HG03521 (cell line): ENCODE measurements at regions not wholly inside any gene's neighbourhood (a gene's known extent, or its start where the extent isn't known, plus 50 kb on each side); places are given as distances from the start of the nearest gene placed in this dataset.

Experiments used
- ATAC-seq: cut with Tn5 transposase; IDR thresholded peaks from one replicate; pipeline ENCODE4 v1.9.1; 2021; ENCODE audit warnings: mild to moderate bottlenecking, moderate library complexity; ENCODE audit not compliant: unreplicated experiment

DNA sequence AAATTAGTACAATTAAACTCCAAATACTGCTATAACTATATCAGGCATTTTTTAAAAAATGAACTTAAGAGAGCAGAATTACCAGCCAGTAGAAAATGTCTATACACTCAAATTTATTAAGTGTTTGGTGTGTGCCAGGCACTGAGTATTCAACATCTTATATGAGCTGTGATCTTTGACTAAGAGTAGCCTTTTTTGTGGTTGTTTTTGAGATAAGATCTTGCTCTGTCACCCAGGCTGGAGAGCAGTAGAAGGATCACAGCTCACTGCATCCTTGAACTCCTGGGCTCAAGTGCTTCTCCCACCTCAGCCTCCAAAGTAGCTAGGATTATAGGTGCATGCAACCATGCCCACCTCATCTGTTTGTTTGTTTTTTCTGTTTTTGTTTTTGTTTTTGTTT, 102.5 kb upstream of the CELF2 start:
- no peak for ATAC-seq

DNA sequence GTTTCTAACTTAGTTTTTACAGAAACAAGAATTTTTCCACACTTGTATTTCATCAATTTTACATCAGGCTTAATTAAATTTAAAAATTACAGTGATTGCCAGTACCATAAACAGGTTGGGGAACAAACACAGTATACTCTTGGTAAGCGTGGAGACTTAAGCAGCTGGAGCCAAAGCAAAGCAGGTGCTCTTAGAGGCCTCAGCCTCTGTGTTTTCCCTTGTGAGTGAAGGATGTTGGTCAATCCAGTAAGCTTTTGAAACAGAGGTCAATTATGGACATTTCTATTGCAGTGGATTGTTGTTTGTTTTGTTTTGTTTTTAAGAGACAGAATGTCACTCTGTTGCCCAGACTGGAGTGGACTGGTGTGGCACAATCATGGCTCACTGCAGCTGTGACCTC, 100.6 kb upstream of the CELF2 start:
- ATAC-seq: no peak

DNA sequence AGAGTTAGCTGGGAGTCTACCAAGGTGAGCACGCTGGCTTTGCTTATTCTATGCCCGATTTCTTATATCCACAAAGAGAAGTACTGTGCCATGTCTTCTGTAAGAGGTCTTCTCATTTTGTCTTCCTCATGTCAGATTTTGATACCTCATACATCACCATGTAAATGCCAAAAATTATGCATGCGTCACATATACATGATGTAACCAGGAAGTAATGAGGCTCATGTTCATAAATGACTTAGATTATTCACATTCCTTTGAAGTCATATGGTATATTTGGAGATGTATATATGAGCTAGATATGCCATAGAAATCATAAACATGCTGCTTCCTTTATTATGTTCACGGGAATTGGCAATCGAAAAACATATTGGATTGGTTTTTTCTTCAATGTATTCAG, 97.7 kb upstream of the CELF2 start:
- ATAC-seq: no peak

DNA sequence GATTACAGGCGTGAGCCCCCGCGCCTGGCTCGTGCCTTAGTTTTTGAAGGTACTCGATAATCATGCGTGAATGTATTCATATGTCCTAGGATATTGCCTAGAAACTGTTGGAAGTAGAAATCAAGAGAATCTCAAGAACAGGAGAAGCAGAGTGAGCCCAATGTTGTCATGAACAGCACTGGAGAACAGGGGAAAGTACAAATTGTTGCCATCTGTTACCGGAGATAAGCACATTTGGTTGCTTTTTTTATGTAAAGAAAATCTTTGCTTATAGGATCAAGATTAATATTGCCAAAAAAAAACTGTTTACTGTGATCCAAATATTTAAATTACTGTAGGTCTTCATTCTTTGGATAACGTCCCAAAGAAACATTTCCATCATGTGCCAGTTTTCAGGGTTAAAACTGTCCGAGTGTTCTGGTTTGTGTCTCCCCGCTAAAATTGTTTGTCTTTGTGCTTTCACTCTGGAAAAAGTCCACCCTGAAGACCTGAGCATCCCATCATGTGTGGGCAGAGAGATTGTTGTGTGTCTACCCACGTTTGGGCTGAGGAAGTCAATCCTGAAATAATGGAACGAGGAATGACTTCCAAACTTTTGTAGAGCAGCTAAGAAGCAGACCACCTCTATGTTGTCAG, 95.7 kb upstream of the CELF2 start:
- ATAC-seq: no peak

DNA sequence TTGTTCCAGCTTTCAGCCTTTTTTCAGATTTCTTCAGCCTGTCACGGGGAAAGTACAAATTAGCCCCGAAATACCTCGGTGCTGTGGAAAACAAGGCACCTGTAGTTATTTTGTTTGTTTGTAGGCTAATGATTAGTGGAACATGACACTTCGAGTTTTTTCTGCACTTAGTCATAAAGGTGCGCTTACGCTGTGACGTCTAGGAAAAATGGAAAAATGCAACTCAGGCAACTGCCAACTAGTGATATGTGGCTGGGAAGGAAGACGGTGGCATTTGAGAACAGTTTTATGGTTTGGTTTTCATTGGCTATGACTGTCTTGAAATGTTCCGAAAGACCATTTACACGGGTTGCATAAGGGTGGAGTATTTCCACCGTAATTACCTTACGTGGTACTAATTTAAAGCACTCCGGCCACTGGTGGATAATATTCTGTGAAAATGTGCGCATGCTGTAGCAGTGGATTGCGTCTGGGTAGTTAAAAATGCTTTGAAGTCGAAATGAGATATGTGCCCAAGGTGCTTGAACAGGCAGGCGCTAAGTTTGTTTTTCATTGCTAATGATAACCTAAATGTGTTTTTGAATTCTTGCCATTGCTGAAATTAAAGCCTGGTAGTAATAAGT, 94.5 kb upstream of the CELF2 start:
- ATAC-seq: no peak

DNA sequence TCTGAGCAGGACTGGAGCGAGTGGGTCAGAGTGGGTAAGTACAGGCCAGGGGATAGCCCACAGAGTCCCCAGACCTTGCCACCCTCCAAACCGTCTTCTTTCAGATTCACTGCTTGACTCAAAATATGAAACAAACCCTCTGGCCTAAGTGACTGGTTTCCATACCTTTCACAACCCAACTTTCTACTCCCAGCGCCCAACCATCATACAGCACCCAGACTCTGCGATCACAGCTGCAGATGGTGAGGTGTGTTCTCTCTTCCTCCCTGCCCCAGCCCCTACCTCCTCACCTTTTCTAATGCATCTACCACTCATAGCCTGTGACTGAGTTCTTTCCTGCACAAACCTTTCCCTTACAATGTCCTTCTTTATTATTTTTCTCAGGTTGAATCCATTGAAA, 92.0 kb upstream of the CELF2 start:
- no peak for ATAC-seq

DNA sequence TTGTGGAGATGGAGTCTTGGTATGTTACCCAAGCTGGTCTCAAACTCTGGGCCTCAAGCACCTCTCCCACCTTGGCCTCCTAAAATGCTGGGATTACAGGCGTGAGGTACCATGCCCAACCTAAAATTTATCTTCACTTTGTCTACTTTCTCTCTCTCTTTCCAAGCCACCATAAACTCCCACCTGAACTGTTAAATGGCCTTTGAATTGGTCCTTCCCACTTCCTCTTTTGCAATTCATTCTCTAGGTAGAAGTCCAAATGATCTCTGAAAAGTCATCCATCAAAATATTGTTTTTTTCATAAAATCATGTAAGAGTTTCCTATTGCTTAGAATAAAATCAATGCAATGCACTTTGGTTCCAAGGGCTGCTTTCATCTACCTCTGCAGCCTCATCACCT, 90.1 kb upstream of the CELF2 start:
- ATAC-seq: no peak

DNA sequence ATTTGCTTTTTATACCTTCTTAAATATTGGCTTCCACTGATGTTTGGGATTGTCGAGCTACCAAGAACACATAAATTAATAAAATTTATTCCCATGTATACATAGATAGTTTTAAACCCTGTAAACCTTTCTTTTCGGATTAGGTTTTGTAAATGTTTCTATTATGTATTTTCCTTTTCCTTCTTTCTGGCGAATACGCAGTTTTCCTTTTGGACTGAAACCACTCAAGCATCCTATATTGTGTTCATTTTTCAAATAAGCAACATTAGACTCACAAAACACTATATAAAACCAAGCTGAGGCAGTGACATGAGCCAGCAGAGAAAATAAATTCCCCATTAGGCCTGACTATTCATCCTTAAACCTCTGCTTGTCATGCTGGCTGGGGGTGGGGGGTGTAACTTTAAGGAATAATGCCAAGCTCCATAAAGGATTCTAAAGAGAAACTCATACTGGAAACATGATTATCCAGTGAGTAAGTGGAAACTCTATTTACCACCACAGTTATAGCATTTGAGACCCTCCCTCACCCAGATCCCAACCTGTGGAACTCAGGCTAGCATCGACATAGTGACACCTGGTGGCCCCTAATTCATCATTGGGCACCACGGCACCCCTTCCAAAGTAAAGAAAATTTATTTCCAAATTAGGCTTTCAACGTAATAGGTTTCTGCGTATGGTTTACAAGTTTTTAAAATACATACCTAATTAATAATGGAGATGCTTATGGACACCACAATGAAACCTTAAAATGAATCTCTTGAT, 86.5 kb upstream of the CELF2 start:
- no peak for ATAC-seq

DNA sequence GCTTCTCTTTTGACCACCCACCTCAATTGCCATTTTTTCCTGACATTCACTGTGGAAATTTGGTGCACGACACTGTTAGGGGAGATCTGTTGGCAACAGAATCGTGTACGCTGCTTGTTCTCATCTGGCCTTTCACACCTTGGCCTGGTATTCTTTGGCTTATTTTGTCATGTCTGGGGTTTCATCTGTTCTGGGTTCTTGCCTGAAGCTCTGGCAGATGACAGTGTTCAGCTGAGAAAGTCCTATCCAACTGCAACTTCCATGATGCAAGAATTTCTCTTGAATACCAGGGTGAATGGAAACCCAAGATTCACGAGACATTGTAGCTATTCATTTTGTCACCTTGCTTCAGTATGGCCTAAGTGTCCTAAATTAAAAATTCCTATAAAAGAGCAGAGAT, 82.6 kb upstream of the CELF2 start:
- no peak for ATAC-seq

DNA sequence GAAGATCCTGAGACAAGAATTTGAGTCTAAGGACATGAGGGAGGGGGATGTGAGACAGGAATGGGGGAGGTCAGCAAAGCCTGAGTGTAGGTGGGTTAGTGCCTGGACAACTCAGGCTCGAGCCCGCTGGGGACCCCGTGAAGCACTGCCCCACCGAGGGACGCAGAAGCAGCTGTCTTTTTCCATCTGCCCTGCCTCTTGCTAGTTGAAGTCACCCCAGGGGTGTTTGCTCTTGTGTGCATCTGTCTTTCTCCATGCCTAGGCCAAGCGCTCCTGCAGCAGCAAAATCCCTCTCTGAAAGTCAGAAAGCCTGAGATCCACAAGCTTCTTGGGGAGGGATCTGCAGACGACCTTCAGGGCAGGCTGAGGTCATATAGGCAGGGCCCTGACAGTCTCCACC, 79.0 kb upstream of the CELF2 start:
- no peak for ATAC-seq

DNA sequence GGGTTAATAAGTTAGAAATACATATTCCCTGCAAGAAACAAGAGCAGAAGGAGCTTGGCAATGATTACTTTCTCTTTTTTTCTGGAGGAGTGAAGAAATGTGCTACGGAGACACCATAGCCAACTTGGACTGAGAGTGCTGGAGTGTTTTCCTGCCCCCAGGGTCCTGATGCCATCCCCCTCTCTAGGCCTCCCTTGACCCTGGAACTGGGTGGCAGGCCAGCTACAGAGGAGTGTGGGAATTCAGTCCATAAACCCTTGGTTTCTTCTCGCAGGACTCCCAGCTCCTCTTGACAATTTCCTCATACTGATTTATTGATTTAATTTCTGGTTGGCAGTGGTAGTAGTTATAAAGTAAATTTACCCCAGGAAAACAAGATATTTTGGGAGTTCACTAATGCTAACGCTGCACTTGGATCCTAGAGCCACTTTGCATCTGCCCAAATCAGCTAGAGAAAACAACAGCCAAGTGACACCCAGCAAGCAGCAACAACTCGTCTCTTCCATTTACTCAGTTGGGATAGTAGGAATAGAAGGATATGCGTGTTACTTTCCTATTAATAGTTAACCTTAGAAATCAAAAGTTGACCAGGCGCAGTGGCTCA, 76.4 kb upstream of the CELF2 start:
- no peak for ATAC-seq

DNA sequence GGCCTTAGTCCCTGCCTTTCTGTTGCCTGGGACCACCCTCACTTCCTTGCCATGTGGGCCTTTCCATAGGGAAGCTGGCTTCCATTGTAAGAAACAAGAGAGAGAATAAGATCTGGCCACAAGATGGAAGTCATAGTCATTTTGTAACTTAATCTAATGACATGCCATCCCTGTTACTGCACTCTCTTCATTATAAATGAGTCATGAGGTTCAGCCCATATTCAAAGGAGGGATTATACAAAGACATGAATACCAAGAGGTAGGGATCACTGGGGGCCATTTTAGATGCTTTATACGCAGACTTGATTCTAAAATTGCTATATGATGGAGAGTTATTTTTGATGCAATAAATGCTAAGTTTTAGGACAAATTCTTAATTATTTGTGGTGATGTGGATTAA, 75.2 kb upstream of the CELF2 start:
- no peak for ATAC-seq

DNA sequence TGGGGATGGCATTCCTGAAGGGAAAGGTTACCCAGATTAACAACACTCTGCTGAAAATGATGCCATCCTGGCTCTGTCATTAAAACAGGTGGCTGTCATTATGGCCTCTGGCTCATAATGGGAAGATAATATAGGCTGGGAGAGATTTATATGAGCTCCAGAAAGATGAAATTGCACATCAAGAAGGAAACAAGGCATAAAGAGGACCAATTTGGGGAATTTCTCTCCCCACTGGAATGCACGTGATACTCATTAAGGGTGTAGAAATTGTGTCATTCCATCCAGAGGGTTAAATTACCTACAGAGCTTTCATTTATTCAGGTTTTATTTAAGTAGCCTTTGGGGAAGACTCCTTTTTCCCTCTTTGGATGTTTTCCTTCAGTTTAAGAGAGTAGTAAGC, 71.6 kb upstream of the CELF2 start:
- ATAC-seq: no peak

DNA sequence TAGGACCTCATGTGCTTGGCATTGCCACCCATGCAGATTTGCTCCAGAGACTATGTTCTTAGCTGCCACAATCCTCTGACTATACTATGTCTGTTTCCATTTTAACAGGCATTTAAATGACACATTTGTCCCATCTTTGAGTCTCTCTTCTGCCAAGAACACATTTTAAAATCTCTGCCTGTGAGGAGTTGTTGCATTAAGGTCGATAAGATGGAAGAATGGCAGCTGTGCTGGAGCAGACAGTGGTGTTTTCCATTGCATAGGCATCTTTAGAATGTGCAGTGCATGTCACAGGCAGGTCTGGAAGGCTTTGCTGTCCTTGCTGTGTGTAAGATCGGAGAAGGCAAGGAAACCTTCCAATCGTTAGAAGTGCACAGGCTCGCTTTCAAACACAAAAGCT, 70.9 kb upstream of the CELF2 start:
- no peak for ATAC-seq

DNA sequence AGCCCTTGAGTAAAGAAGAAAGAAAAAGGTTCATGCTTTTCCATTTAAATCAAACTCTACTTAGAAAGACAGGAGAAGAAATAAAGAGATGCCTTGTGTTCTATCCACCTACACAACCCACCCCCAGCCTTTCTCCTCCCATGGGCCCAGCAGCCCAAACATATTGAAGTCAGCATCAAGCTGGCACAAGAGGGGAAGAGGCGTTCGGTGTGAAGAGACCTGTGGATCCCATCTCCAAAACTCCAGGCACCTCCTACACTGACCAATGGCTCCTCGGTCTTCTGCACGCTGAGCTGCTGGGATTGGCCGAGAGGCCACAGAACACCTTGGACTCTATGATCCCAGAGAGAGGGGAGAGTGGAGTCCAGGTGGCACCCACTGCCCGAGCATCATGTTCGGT, 66.0 kb upstream of the CELF2 start:
- ATAC-seq: no peak

DNA sequence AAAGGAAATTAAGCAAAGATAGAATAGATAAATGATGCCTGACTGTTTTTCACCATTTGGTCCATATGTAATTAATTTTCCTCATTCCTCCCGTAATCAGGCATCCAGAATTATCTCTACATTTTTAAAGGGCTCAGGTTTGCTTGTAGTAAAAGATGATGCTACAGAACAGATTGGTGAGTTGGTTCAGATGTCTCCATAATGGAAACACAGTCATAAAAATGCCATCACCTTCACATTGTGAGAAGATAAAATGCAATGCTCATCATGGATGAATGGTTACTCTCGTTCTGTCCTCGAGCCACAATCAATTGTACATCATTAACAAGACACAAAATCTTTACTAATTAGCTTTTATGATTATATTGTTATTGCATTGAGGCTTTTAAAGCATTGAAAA, 64.9 kb upstream of the CELF2 start:
- no peak for ATAC-seq

DNA sequence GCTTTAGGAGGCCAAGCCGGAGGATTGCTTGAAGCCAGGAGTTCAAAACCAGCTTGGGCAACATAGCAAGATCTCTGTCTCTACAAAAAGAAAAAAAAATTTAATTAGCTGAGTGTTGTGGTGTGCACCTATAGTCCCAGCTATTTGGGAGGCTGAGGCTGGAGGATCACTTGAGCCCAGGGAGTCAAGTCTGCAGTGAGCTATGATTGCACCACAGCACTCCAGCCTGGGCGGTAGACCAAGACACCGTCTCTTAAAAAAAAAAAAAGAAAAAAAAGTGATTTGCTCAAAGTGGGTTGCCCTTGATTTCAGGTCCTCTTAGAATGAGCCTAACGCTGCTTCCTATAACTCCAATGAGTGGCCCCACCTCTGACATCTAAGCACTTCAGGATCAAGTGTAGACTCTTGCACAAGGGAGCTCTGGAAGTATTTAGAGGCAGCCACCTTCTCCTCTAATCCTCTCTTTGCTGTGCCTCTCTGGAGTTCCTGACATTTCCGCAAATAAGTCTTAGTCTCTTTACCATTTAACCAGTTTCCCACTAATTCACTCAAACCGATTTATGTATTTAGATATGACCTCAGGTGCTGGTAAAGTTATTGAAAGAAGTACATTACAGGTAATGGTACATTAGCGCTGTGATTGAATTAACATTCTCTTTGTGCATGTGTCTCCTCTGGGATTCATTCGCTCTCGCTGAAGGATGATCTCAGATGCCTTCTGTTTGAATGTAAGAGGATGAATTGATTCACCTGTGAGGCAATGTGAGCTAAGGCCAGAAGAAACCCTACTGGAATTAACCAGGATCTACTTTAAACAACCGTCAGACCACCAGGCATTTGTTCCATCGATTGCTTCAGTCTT, 60.8 kb upstream of the CELF2 start:
- ATAC-seq: no peak

DNA sequence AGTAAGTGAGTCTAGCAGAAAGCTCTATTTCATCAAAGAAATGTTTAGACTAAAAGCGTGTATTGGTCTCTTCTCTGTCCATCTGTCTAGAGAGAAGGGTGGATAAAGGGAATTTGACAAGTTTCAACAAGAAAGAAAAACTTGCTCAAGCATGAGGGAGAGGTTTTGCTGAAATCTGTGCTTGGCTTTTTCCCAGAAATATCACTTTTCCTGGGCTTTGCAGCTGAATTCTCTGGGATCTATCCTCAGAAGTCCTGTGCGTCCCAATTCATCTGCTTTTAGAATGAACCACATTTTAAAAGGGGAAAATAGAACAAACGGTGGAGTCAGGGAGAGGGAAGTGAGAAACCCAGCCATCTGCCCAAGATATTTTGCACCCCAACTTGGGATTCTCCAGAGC, 59.6 kb upstream of the CELF2 start:
- no peak for ATAC-seq

DNA sequence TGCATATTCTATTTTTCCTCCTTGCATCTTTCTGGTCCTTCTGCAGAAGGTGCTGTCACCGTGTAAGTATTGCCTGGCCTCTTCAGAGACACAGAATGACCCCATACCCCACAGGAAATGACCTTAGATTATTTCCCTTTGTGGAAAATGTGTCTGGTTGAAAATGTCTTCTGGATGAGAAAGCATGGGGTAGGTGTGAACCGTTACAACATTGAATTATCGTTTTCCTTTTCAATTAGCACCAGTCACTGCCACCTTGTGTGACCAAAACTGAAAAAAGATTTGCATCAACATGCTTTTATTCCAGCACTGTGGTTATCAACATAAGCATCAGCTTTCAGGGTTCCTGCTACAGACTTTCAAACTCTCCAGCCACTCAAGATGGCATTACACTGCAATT, 58.0 kb upstream of the CELF2 start:
- no peak for ATAC-seq

DNA sequence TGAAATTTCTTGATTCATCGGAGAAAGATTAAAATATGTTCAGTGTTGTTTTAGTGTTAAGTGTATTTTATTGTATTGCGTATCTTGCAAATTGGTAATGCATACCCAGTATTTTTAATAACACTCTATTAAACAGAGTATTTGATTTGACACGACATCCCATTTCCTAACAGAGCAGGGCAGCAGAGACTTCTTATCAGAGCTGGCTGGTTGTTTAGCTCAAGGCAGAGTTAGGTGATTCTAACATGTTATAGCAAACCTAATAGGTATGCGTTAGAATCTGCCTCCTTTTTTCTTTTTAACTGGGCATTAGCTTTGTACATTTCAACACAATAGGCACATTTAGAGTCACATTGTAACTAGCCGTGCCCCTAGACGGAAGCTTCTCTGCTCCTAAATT, 57.1 kb upstream of the CELF2 start:
- no peak for ATAC-seq

DNA sequence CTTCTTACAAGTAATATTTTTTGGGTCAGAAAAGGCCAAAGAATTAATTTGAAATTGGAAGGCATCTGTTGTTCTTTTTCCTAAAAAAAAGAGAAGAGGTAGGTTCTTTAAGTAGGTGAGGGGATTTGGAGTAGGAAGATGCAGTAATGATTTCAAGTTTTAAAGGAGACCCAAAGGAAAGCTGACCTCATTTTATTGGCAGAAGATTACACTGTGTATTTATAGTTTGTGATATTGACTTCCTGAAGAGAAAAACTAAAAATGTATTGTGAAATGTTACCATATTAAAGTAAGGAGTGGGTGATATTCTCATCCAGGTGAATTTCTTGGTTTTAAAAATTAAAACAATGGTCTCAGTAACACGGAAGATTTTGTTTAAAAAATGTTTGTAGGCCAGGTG, 56.6 kb upstream of the CELF2 start:
- ATAC-seq: no peak
